Adipocyte (in vitro differentiated cells): ENCODE measurements at regions not wholly inside any gene's neighbourhood (a gene's known extent, or its start where the extent isn't known, plus 50 kb on each side); places are given as distances from the start of the nearest gene placed in this dataset.
"Not testable (repeated sequence)": the region's sequence is repeated elsewhere in the genome, so short reads cannot be mapped to it uniquely, and the experiment has no call there.

Source experiments
- DNase-seq: peaks from one replicate; pipeline ENCODE4 v3.0.0-alpha.2; 2015; ENCODE audit warnings: low read depth
- H3K27me3 ChIP-seq: replicated peaks from 2 replicates; pipeline ENCODE4 v1.7.0; 2013; ENCODE audit warnings: mild to moderate bottlenecking, low read length, moderate library complexity; ENCODE audit not compliant: control insufficient read depth, insufficient read depth
- H3K36me3 ChIP-seq: 2 replicates; pipeline ENCODE4 v1.7.0; 2013; ENCODE audit warnings: low read length, mild to moderate bottlenecking, moderate library complexity; ENCODE audit not compliant: control insufficient read depth, insufficient read depth, severe bottlenecking
- H3K4me1 ChIP-seq: 2 replicates; pipeline ENCODE4 v1.7.0; 2013; ENCODE audit warnings: mild to moderate bottlenecking, low read length, moderate library complexity; ENCODE audit not compliant: control insufficient read depth, insufficient read depth
- H3K4me3 ChIP-seq: 2 replicates; pipeline ENCODE4 v1.7.0; 2013; ENCODE audit warnings: mild to moderate bottlenecking, low read length, moderate library complexity
- H3K9ac ChIP-seq: 2 replicates; pipeline ENCODE4 v1.7.0; 2013; ENCODE audit warnings: mild to moderate bottlenecking, low read length, moderate library complexity
- H3K9me3 ChIP-seq: 2 replicates; pipeline ENCODE4 v1.7.0; 2013; ENCODE audit warnings: mild to moderate bottlenecking, low read length, moderate library complexity; ENCODE audit not compliant: control insufficient read depth

GRCh38 chr14:21863289-21863688 lies 189.7 kb upstream of the OR4E1 start:
- Histone ChIP-seq H3K9me3 (no peaks in the 10 kb centered on the region), H3K27me3 (peaks cover 8% of the 10 kb centered on the region), H3K4me3 (no peak overlapping the region), H3K36me3 (no peaks in the 10 kb centered on the region), H3K9ac (no peak overlapping the region), H3K4me1 (peaks cover 8% of the 10 kb centered on the region)
- DNase-seq: no peak

GRCh38 chr14:21861153-21861552 lies 187.5 kb upstream of the OR4E1 start:
- peaks cover 20% of the 10 kb centered on the region for H3K27me3 ChIP-seq
- no peaks in the 10 kb centered on the region for H3K4me1 ChIP-seq
- no peaks in the 10 kb centered on the region for H3K36me3 ChIP-seq
- H3K9me3 ChIP-seq: no peaks in the 10 kb centered on the region
- no peak overlapping the region for H3K9ac ChIP-seq
- no peak overlapping the region for H3K4me3 ChIP-seq
- no peak for DNase-seq

- Histone ChIP-seq H3K9ac (no peak overlapping the region), H3K4me3 (no peak overlapping the region), H3K27me3 (peaks cover 27% of the 10 kb centered on the region), H3K9me3 (no peaks in the 10 kb centered on the region), H3K36me3 (no peaks in the 10 kb centered on the region), H3K4me1 (no peaks in the 10 kb centered on the region)
- DNase-seq: peak; percentile 1
These were observed 186.6 kb upstream of the OR4E1 start for GRCh38 chr14:21860172-21860571.

DNA sequence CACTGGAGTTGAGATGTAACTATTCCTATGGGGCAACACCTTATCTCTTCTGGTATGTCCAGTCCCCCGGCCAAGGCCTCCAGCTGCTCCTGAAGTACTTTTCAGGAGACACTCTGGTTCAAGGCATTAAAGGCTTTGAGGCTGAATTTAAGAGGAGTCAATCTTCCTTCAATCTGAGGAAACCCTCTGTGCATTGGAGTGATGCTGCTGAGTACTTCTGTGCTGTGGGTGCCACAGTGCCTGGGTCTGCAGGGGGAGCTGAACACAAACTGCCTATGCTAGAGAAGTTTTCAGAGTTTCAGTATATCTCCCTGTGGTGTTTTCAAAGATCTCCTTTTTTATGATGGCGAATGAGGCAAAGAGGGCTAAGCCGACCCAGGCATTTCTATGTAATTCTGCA lies 179.2 kb upstream of the OR4E1 start:
- Histone ChIP-seq H3K36me3 (no peaks in the 10 kb centered on the region), H3K27me3 (peaks cover 41% of the 10 kb centered on the region), H3K4me3 (no peak overlapping the region), H3K9me3 (no peaks in the 10 kb centered on the region), H3K4me1 (no peaks in the 10 kb centered on the region), H3K9ac (no peak overlapping the region)
- DNase-seq: no peak

- Histone ChIP-seq H3K36me3 (no peaks in the 10 kb centered on the region), H3K4me1 (no peaks in the 10 kb centered on the region), H3K9me3 (no peaks in the 10 kb centered on the region), H3K9ac (no peak overlapping the region), H3K4me3 (no peak overlapping the region), H3K27me3 (peaks cover 39% of the 10 kb centered on the region)
- DNase-seq: peak; percentile 29
These were observed 178.5 kb upstream of the OR4E1 start for GRCh38 chr14:21852061-21852664.

DNA sequence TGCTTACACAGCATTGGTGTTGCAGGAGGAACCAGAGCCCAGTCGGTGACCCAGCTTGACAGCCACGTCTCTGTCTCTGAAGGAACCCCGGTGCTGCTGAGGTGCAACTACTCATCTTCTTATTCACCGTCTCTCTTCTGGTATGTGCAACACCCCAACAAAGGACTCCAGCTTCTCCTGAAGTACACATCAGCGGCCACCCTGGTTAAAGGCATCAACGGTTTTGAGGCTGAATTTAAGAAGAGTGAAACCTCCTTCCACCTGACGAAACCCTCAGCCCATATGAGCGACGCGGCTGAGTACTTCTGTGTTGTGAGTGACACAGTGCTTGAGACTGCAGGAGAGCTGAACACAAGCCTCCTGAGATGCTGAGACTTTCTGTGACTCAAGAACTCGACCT lies 173.3 kb upstream of the OR4E1 start:
- H3K4me3 ChIP-seq, H3K9me3 ChIP-seq, H3K36me3 ChIP-seq, H3K9ac ChIP-seq, H3K4me1 ChIP-seq, DNase-seq: not testable (repeated sequence)
- peaks cover 41% of the 10 kb centered on the region for H3K27me3 ChIP-seq

DNA sequence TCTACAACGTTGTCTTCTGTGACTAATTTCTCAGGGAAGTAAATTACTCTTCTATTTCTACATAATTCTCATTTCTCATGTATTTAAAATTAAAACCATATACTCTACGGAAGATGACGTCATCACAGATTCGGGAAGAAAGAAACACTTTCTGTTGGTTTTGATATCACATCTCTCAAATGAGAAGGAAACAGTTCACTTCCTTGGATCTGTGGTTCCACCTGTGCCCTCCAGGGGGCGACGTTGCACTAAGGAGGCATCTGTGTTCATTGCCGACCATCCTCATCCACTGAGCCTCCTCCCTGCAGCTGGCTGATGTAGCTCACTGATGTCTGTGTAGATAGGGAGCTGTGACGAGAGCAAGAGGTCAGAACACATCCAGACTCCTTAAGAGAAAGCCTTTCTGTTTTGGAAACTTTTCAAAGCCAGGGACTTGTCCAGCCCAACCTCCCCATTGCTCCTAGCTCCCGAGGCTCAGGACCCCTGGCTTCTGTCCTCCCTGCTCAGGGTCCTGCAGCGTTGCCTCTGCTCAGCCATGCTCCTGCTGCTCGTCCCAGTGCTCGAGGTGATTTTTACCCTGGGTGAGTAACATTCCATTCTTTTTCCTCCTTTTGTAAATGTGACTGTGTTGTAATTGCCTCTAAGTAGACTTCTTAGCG lies 172.7 kb upstream of the OR4E1 start:
- H3K9me3 ChIP-seq: no peaks in the 10 kb centered on the region
- H3K36me3 ChIP-seq: no peaks in the 10 kb centered on the region
- no peak overlapping the region for H3K9ac ChIP-seq
- no peaks in the 10 kb centered on the region for H3K4me1 ChIP-seq
- no peak for DNase-seq
- no peak overlapping the region for H3K4me3 ChIP-seq
- peaks cover 41% of the 10 kb centered on the region for H3K27me3 ChIP-seq

DNA sequence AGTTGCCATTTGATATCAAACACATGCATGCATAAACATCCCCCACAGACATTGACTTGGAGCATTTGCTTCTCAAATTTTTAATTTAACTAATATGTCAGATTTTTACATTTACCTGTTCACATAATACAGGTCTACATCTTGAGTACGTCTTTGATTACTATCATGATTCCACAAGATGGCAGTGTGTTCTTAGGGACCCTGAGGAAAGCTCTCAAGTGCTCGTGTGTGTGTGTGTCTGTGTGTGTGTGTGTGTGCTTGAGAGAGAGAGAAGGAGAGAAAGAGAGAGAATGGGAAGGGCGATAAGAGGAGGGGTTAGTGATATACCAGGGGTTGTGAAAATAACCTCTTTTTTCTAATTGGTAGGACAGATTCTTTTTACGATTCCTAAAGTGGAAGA lies 167.1 kb upstream of the OR4E1 start:
- Histone ChIP-seq H3K4me1 (no peaks in the 10 kb centered on the region), H3K9me3 (peaks cover 3% of the 10 kb centered on the region), H3K9ac (no peak overlapping the region), H3K4me3 (no peak overlapping the region), H3K36me3 (no peaks in the 10 kb centered on the region), H3K27me3 (peaks cover 31% of the 10 kb centered on the region)
- DNase-seq: no peak

DNA sequence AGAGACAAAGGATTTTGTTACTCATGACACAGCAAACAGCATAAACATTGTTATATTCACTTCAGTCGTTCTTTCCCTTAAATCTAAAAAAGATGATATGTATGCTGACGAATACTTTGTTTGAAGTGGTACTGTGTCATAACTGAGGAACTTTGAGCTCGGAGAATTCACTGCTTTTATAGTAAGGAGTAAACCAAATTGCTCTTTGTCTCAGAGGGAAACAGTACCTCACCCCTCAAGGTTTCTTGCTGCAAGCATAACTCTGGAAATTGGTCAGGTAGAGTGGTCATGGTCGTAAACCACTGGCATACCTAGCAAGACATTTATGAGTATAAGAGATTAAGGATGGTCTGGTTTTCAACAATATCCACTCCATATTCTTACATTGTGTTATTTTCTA lies 160.2 kb upstream of the OR4E1 start:
- Histone ChIP-seq H3K27me3 (peaks cover 12% of the 10 kb centered on the region), H3K36me3 (no peaks in the 10 kb centered on the region), H3K9me3 (peaks cover 7% of the 10 kb centered on the region), H3K4me3 (no peak overlapping the region), H3K9ac (no peak overlapping the region), H3K4me1 (no peaks in the 10 kb centered on the region)
- DNase-seq: no peak

- no peak overlapping the region for H3K9ac ChIP-seq
These were observed 152.2 kb upstream of the OR4E1 start for GRCh38 chr14:21825845-21826244.

DNA sequence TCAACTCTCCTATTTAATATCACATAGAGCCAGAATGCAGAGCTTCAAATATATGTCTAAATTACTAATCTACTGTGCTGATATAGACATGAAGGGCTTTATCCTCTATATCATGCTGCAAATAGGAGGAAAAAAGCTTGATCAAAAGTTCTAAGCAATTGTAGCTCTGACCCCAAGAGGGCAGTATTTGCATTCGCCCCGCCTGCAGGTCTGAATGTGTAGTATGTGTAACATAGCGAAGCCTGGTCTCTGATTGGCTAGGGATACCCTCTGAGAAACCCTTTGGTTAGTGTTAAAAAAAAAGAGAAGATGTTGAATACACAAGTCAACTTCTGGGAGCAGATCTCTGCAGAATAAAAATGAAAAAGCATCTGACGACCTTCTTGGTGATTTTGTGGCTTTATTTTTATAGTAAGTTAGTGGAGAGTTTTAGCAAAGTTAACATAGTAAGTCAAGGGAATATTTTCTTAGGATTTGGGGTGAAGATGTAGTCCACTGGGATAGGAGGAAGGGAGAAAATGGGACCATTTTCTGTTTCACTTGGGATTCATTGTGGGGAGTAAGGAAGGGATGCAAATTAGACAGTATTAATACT lies 151.6 kb upstream of the OR4E1 start:
- Histone ChIP-seq H3K36me3 (no peaks in the 10 kb centered on the region), H3K4me3 (no peak overlapping the region), H3K27me3 (peaks cover 26% of the 10 kb centered on the region), H3K9ac (no peak overlapping the region), H3K9me3 (no peaks in the 10 kb centered on the region), H3K4me1 (no peaks in the 10 kb centered on the region)
- no peak for DNase-seq

More at GRCh38 chr14:21825845-21826244, 152.2 kb upstream of the OR4E1 start:
- no peaks in the 10 kb centered on the region for H3K9me3 ChIP-seq
- no peaks in the 10 kb centered on the region for H3K4me1 ChIP-seq
- H3K27me3 ChIP-seq: peaks cover 26% of the 10 kb centered on the region
- no peaks in the 10 kb centered on the region for H3K36me3 ChIP-seq
- DNase-seq: no peak
- no peak overlapping the region for H3K4me3 ChIP-seq
